ENCODE measurements at regions not wholly inside any gene's neighbourhood (a gene's known extent, or its start where the extent isn't known, plus 50 kb on each side); places are given as distances from the start of the nearest gene placed in this dataset.

- TF ChIP-seq SMAD5 (IDR thresholded peaks at IDR 0.05; ENCODE audit: low read depth) (no peak), ATF2 (IDR thresholded peaks at IDR 0.05; ENCODE audit: low read length) (no peak), POLR2AphosphoS5 (IDR thresholded peaks at IDR 0.05; ENCODE audit: low read length) (no peak), NFIC (IDR thresholded peaks at IDR 0.05; ENCODE audit: low read depth, low read length) (no peak), ZNF274 (IDR thresholded peaks at IDR 0.05; ENCODE audit: insufficient read depth, insufficient read length) (no peak), ZSCAN29 (IDR thresholded peaks at IDR 0.05) (no peak), GATAD2B (conservative IDR thresholded peaks at IDR 0.05; ENCODE audit: low read depth) (no peak), POLR2A (IDR thresholded peaks at IDR 0.05; ENCODE audit: low read depth, low read length) (no peak), CTCF (IDR thresholded peaks at IDR 0.05 in 2 of 3, conservative IDR thresholded peaks at IDR 0.05 in 1 of 3; ENCODE audit: control insufficient read depth in 2 of 3, extremely low read depth in 1 of 3, insufficient read depth in 1 of 3, low read depth in 3 of 3, low read length in 3 of 3) (no peak), MXI1 (IDR thresholded peaks at IDR 0.05; ENCODE audit: low read depth, low read length) (no peak), CEBPZ (IDR thresholded peaks at IDR 0.05; ENCODE audit: low read depth, low read length) (no peak), ZBTB33 (IDR thresholded peaks at IDR 0.05) (no peak), PKNOX1 (IDR thresholded peaks at IDR 0.05) (no peak)
Measured at GRCh38 chr12:39685854-39686657, 66.5 kb upstream of the ABCD2 start.
